Activated CD8-positive, alpha-beta memory T cell treated with anti-CD3 and anti-CD28 coated beads for 48 hours (primary cell): ENCODE measurements at regions not wholly inside any gene's neighbourhood (a gene's known extent, or its start where the extent isn't known, plus 50 kb on each side); places are given as distances from the start of the nearest gene placed in this dataset.

Source experiments
- DNase-seq, 3 experiments: peaks; one replicate each; pipeline ENCODE4 v3.0.0-alpha.2; 2020; ENCODE audit warnings: low read depth in 2 of 3, low spot score in 2 of 3

DNA sequence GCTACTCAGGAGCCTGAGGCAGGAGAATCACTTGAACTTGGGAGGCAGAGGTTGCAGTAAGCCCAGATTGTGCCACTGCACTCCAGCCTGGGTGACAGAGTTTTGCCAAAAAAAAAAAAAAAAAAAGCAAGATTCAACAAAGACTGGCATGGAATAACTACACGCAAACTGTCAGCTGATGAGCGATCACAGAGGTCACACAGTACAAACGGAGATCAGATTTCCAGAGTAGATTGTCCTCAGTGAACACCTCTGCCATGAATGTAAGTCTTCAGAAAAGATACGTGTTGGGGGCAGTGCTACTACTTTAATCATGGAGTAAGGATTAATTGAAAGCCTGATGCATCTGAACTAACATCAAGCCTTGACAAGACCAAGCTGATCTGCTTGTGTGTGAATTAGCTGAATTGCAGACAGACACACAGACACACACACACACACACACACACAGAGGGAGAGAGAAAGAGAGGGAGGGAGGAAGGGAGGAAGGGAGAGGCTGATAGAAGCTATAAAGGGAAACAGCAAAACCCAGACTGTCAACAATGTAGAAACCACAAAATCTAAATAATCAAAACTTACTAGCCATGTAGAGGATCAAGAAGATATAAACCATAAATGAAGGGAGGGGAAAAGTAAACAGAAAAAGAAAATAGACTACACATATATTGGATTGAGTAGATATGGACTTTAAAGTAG is 222.9 kb upstream of the ZNF462 start:
- DNase-seq: no peak

DNA sequence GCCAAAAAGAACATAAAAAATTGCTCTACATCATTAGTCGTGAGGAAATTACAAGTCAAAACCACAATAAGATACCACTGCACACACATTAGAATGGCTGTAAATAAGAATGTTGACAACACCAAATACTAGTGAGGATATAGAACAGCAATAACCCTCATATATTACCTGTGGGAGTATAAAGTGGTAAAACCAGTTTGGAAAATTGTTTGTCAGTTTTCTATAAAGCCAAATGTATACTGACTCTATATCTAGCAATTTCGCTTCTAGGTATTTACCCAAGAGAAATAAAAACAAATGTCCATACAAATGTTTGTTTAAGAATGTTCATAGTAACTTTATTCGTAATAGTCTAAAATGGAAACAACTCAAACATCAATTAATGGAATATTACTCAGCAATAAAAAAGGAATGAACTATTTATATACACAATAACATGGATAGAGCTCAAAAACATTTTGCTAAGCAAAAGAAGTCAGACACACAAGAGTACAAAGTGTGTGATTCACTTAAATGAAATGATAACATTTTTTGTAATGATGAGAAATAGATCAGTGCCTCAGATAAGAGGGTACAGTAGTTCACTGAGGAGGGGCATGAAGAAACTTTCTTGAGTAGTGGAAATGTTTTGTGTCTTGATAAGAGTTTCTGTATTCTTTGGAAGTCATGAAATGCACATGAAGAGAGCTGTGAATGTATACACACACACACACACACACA is 219.6 kb upstream of the ZNF462 start:
- no peak for DNase-seq

DNA sequence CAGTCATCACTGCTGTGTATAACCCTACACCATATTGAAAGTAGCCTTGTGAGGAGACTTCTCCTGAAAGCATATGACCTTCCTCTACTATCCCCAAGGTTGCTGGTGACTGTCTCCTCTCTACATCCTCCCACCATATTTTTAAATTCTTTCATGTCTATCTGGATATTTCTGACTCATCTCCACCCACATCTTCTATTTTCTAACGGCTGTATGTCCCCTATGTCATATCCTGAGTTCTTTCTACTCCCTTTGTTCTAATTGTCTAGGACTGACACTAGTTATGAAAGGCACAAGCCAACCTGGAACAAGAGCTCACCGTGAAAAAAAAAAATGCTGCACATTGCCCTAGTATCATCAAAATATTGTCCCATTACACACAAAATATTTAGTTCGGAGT is 218.3 kb upstream of the ZNF462 start:
- DNase-seq: no peak

DNA sequence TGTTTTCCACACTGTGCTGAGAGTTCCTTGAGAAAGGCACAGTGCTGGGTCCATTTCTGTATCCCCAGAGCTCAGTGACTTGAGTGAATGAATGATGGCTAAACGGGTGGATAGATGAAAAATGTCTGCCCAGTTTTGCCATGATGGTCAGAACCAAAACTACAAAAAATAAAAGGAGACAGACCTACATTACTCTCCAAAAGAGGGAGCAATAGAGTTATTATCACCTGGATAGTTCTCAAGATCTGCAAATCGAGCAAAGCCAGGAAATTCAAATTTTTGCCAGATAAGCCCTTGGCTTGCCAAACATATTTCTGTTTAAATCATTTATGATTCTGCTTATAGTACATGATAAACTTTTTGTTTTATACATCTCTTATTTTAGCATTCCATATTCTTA is 214.2 kb upstream of the ZNF462 start:
- no peak for DNase-seq

DNA sequence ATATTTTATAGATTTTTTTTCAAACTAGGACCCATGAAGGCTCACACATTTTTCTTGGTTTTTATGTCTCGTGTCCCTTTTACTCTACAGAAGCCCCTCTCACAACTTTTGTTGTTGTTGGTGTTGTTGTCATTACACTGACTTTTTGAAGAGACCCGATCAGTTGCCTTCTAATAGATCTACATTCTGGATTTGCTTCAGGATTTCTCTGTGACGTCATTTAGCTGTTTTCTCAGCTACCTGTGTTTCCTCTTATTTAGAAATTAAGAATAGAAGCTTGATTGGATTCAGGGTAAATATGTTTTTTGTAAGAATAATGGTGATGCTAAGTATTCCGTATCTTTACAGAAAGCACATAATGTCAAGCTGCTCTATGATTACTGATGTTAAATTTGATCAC is 213.3 kb upstream of the ZNF462 start:
- DNase-seq: no peak

DNA sequence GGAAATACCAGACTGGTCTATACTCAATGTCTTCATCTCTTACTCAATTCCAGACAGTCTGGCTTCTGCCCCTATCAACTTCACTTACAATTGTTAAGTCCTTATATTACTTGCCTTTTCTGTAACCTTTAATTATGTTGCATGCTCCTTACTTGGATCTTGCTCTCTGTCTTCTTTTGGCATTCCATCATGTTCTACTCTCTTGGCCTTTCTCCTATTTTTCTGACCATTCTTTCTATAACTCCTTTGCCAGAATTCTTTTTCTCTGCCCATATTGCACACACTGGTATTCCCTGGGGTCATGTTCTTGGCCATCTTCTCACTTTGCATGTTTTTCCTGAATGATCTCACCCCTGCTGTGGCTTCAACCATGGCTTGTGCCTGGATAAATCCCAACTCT is 209.8 kb upstream of the ZNF462 start:
- no peak for DNase-seq

- DNase-seq: no peak
These were observed 207.0 kb upstream of the ZNF462 start for GRCh38 chr9:106655966-106656365.

GRCh38 chr9:106657926-106658325 is 205.0 kb upstream of the ZNF462 start:
- no peak for DNase-seq

DNA sequence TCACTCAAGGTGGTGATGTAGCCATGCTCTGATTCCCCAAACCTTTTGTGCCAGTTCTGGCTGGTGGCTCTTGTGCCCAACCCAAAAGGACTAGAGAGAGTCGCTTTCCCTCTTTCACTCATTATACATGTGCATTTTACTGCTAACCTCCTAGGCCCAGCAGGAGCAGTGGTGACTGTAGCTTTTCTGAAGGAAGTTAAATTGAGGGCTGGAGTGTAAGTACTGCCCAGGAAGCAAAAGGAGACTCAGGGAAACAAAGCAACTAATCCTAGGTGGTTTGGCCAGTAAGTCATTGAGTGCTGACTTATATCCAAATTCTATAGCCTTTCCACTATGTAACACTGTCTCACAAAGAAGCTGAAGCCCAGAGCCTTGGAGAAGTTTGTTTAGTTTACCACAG is 194.4 kb upstream of the ZNF462 start:
- DNase-seq: no peak

DNA sequence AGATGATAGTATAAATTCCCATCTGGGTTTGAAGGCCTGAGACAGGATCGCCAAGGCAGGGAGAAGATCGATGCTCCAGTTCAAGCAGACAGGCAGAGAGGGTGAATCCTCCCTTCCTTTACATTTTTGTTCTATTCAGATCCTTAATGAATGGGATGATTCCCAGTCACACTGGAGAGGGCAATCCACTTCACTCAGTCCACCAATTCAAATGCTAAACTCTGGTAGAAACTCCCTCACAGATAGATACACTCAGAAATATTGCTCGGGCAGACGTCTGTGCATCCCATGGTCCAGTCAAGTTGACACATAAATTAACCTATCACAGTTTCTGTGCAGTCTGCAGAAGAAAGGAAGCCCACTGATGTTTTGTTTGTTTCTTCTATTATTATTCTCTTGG is 193.1 kb upstream of the ZNF462 start:
- DNase-seq: no peak

- DNase-seq: no peak
These were observed 192.5 kb upstream of the ZNF462 start for GRCh38 chr9:106670418-106670817.

DNA sequence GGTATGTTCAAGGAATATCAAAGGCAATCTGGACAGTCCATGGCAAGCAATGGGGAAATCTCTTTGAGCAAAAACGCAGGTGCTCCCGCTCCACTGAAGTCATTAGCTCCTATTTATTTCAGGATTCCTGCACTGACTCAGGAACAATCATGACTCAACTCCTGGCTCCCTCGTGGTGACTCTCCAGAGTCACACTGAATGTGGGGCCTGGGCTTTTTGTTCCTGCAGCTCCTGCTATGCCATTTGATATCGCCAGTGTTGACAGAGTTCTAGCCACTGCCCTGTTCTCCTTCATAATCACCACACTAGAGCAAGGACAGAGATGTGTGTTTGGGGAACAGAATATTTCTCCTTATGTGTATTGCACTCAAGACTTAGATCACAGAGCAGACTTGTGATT is 187.2 kb upstream of the ZNF462 start:
- DNase-seq: no peak

- DNase-seq: no peak
These were observed 185.6 kb upstream of the ZNF462 start for GRCh38 chr9:106677374-106677773.

GRCh38 chr9:106677830-106678229 is 185.1 kb upstream of the ZNF462 start:
- DNase-seq: no peak

GRCh38 chr9:106678273-106678672 is 184.7 kb upstream of the ZNF462 start:
- DNase-seq: no peak

- DNase-seq: no peak
These were observed 180.5 kb upstream of the ZNF462 start for GRCh38 chr9:106682420-106682819.

DNA sequence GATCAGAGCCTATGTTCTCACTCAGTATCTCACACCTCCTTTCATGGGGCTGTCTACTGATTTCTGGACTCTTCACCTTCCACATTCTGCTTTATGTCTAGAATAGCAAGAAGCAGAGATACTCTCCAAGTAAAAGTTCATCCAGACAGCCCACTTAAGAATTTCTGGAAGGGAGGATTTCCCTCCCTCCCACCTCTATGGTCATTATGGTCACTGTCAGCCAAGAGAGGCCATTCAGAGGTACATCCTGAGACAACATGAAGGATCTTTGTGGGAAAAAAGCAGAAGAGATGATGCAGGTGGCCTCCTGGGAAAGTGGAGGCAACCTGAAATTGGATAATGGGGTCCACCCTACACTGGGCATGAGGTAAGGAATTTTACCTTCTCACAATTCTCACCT is 179.5 kb upstream of the ZNF462 start:
- DNase-seq: no peak

DNA sequence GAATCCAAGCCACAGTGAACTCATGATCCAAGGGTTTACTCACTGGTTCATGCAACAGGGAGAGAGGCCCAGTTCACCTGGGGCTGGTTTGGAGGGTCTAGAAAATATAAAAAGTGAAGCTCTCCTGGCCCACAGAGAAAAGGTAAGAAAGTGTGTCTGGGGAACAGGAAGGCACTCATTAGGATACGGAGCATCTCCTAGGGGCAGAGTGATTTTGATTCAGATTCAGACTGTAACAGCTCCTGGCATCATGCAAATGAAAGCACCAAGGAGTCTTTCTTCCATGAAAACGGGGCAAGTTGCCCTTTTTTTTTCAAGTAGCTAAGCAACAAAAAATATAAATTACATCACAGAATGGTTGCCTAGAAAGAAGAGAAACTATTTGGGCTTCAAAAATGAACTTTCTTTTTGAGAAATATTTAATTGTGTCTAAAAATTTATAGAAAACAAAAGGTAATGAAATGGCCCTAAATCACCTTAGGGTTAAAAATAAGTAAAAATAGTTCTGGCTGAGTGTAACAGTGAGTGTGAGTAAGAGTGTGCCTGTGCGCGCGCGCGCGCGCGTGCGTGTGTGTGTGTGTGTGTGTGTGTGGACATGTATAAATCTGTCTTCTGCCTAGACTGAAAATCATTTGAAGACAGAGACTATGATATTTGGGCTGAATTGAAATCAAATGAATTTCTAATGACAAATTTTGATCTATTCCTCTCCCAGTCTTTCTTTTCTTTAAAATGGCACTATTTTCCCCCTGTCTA is 177.8 kb upstream of the ZNF462 start:
- DNase-seq: no peak

DNA sequence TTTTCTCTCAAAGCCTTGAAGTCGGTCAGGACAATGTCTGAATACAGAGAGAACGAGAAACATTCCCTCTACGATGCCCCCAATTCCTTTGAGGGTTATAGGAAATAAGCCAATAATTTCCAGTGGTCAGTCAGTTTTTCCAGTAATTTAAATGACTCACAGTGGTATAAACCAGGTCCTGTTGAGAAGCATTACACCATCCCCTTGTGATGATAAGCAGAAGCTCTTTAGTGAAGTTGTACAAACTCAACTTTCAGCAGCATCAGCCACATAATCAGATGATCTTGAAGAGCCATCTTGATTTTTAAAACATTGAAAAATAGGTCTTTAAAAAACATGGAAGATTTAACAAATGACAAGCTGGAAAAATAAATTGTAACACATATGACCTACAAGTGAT is 173.9 kb upstream of the ZNF462 start:
- DNase-seq: no peak

GRCh38 chr9:106691627-106692026 is 171.3 kb upstream of the ZNF462 start:
- no peak for DNase-seq

DNA sequence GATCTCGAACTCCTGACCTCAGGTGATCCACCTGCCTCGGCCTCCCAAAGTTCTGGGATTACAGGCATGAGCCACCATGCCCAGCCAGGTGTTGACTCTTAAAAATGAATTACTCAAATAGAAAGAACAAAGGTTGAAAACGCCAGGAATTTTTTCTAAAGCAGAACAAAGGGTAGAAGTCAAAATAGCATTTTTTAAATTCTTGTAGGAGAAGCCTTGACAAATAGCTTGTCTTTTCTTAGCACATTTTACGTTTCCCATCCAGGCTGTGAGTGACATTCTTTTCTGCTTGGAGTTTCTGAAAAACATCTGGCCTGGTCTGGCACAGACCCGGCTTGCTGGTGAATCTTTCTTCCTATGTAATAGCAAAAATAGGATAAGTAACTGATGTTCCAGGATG is 169.4 kb upstream of the ZNF462 start:
- DNase-seq: no peak

DNA sequence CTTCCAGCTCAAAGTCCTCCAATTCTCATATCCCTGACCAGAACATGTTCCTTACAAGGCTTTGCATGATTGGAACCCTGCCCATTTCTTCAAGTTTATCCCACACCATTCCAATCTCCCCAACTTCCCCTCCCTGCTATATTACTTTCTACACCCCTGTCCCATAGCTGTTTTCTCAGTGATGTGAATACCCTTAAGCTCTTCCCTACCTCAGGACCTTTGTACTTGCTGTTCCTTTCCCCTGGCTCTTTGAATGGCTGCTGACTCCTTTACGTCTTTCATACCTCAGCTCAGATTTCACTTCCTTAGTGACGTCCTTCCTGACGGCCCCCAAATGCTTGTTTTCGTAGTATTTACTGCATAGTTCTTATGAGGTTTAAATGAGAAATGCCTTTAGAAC is 166.2 kb upstream of the ZNF462 start:
- DNase-seq: no peak
